PC-9 (cell line): ENCODE measurements at regions not wholly inside any gene's neighbourhood (a gene's known extent, or its start where the extent isn't known, plus 50 kb on each side); places are given as distances from the start of the nearest gene placed in this dataset.

Experiments used
- EZH2 ChIP-seq: fragments of 200-600 bp; sonication (generic); IDR thresholded peaks from 2 replicates; pipeline ENCODE4 v1.8.0; 2017; ENCODE audit warnings: antibody characterized with exemption, low read depth
- TF ChIP-seq, protein P1 (sequence below): fragments of 200-600 bp; sonication (generic); conservative IDR thresholded peaks from 2 replicates; pipeline ENCODE4 v1.6.1; 2017; ENCODE audit warnings: mixed run types, antibody characterized with exemption, mild to moderate bottlenecking, moderate library complexity

DNA sequence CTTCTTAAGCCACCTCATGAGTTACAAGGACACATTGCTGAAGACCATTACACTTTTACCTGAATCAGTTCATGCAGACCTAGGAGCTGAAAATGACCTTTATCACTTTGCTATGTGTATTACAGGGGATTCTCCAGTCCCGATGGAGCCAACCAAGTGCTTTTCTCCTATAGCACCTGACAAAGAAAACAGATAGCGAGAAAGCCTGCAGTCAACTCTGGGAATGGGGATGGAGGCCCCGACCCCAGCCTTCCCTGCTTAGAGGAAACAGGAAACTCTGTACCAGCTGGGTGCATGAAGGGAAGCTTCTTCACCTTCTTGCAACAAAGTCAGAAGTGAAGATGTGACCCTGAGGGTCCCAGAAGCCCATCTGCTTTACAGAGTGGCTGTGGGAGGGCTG lies 168.3 kb upstream of the SEMA6D start:
- TF ChIP-seq, protein P1, sequence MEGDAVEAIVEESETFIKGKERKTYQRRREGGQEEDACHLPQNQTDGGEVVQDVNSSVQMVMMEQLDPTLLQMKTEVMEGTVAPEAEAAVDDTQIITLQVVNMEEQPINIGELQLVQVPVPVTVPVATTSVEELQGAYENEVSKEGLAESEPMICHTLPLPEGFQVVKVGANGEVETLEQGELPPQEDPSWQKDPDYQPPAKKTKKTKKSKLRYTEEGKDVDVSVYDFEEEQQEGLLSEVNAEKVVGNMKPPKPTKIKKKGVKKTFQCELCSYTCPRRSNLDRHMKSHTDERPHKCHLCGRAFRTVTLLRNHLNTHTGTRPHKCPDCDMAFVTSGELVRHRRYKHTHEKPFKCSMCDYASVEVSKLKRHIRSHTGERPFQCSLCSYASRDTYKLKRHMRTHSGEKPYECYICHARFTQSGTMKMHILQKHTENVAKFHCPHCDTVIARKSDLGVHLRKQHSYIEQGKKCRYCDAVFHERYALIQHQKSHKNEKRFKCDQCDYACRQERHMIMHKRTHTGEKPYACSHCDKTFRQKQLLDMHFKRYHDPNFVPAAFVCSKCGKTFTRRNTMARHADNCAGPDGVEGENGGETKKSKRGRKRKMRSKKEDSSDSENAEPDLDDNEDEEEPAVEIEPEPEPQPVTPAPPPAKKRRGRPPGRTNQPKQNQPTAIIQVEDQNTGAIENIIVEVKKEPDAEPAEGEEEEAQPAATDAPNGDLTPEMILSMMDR = no peak
- TF ChIP-seq EZH2 = no peak
